SK-N-MC (cell line): ENCODE measurements at regions not wholly inside any gene's neighbourhood (a gene's known extent, or its start where the extent isn't known, plus 50 kb on each side); places are given as distances from the start of the nearest gene placed in this dataset.

Source experiments
- EZH2 ChIP-seq: fragments of 200-600 bp; sonication (generic); IDR thresholded peaks from one replicate; pipeline ENCODE4 v1.6.1; 2017; ENCODE audit warnings: antibody characterized with exemption
- POLR2AphosphoS5 ChIP-seq: IDR thresholded peaks from 2 replicates; pipeline ENCODE4 v1.6.1; 2012; ENCODE audit warnings: mild to moderate bottlenecking, low read depth, low read length, borderline replicate concordance

DNA sequence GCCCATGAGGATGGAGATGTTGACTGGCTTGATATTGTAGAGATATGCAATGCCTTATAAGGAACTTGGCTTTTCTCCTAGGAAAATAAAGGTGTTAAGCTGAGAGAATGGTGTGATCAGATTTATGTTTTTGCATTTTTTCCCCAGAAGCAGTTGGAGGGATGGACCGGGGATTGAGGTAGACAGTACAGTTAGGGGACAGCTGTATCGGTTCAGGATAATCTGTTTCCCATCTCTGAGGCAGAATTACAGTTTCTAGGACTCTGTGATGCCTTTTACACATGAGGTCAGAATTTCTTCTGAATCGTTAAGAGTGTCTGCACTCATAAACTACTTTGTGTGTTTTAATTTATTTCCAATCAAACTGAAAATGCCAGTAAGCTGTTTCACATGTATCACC lies 261.5 kb downstream of the CYRIA start:
- TF ChIP-seq EZH2 (no peak), POLR2AphosphoS5 (no peak)
